ENCODE measurements at regions not wholly inside any gene's neighbourhood (a gene's known extent, or its start where the extent isn't known, plus 50 kb on each side); places are given as distances from the start of the nearest gene placed in this dataset.

GRCh38 chr3:106115557-106115956, 246.7 kb upstream of the CBLB start:
- no peaks in the 10 kb centered on the region for H3K27me3 ChIP-seq (ENCODE audit: control insufficient read depth in 1 of 2, insufficient read depth in 2 of 2, low read length in 1 of 2)
- no peaks in the 10 kb centered on the region for H3K4me1 ChIP-seq (ENCODE audit: control insufficient read depth in 1 of 2, insufficient read depth in 2 of 2, low read length in 2 of 2)
- no peaks in the 10 kb centered on the region for H3K36me3 ChIP-seq (ENCODE audit: control insufficient read depth in 1 of 2, insufficient read depth in 2 of 2, low read length in 1 of 2)
- no peak overlapping the region for H3K4me3 ChIP-seq (ENCODE audit: low read length in 2 of 2)
- WGBS, 2 donors: 88 to 94% methylated on average over 2 of the region's 2 CpGs
- no peak for ATAC-seq (ENCODE audit: low FRiP score)
- DNase-seq: no peak
- H3K27ac ChIP-seq (ENCODE audit: low read depth in 1 of 2, low read length in 2 of 2): no peak overlapping the region
- no peaks in the 10 kb centered on the region for H3K9me3 ChIP-seq (ENCODE audit: control insufficient read depth, low read length)
- intact Hi-C loops (cut with DNase I): no loop called here

- intact Hi-C loops (cut with DNase I): no loop called here
- no peak overlapping the region for H3K27ac ChIP-seq (ENCODE audit: low read depth in 1 of 2, low read length in 2 of 2)
- no peaks in the 10 kb centered on the region for H3K4me1 ChIP-seq (ENCODE audit: control insufficient read depth in 1 of 2, insufficient read depth in 2 of 2, low read length in 2 of 2)
- H3K36me3 ChIP-seq (ENCODE audit: control insufficient read depth in 1 of 2, insufficient read depth in 2 of 2, low read length in 1 of 2): no peaks in the 10 kb centered on the region
- no peaks in the 10 kb centered on the region for H3K9me3 ChIP-seq (ENCODE audit: control insufficient read depth, low read length)
- H3K4me3 ChIP-seq (ENCODE audit: low read length in 2 of 2): no peak overlapping the region
- H3K27me3 ChIP-seq (ENCODE audit: control insufficient read depth in 1 of 2, insufficient read depth in 2 of 2, low read length in 1 of 2): no peaks in the 10 kb centered on the region
- peak in 1 of 2 donors; percentile 60 for DNase-seq
- ATAC-seq (ENCODE audit: low FRiP score): no peak
- 87 to 98% methylated on average over 7 of the region's 7 CpGs for WGBS, 2 donors
Measured at GRCh38 chr3:106116733-106117489, 248.1 kb upstream of the CBLB start.

- 92 to 93% methylated on average over 3 of the region's 3 CpGs for WGBS, 2 donors
- Histone ChIP-seq H3K27ac (ENCODE audit: low read depth in 1 of 2, low read length in 2 of 2) (no peak overlapping the region), H3K9me3 (ENCODE audit: control insufficient read depth, low read length) (no peaks in the 10 kb centered on the region), H3K4me3 (ENCODE audit: low read length in 2 of 2) (no peak overlapping the region), H3K4me1 (ENCODE audit: control insufficient read depth in 1 of 2, insufficient read depth in 2 of 2, low read length in 2 of 2) (no peaks in the 10 kb centered on the region), H3K27me3 (ENCODE audit: control insufficient read depth in 1 of 2, insufficient read depth in 2 of 2, low read length in 1 of 2) (no peaks in the 10 kb centered on the region), H3K36me3 (ENCODE audit: control insufficient read depth in 1 of 2, insufficient read depth in 2 of 2, low read length in 1 of 2) (no peaks in the 10 kb centered on the region)
- intact Hi-C loops (cut with DNase I): no loop called here
- DNase-seq: no peak
- ATAC-seq (ENCODE audit: low FRiP score): no peak
Measured at GRCh38 chr3:106117490-106117858, 248.7 kb upstream of the CBLB start.

- no peak for ATAC-seq (ENCODE audit: low FRiP score)
Measured at GRCh38 chr3:106119614-106120082, 250.8 kb upstream of the CBLB start.

GRCh38 chr3:106120356-106120755, 251.5 kb upstream of the CBLB start:
- no peak overlapping the region for H3K27ac ChIP-seq (ENCODE audit: low read depth in 1 of 2, low read length in 2 of 2)
- no peaks in the 10 kb centered on the region for H3K4me1 ChIP-seq (ENCODE audit: control insufficient read depth in 1 of 2, insufficient read depth in 2 of 2, low read length in 2 of 2)
- intact Hi-C loops (cut with DNase I): loop anchor here (10.0 kb wide), 3 partner anchors 256 to 436 kb away; partner anchors contain the start of gene CBLB (in 1 of the 2)
- H3K4me3 ChIP-seq (ENCODE audit: low read length in 2 of 2): no peak overlapping the region
- no peaks in the 10 kb centered on the region for H3K27me3 ChIP-seq (ENCODE audit: control insufficient read depth in 1 of 2, insufficient read depth in 2 of 2, low read length in 1 of 2)
- ATAC-seq (ENCODE audit: low FRiP score) (no peak), DNase-seq (no peak)
- no peaks in the 10 kb centered on the region for H3K9me3 ChIP-seq (ENCODE audit: control insufficient read depth, low read length)
- no peaks in the 10 kb centered on the region for H3K36me3 ChIP-seq (ENCODE audit: control insufficient read depth in 1 of 2, insufficient read depth in 2 of 2, low read length in 1 of 2)
- 64 to 76% methylated on average over 4 of the region's 4 CpGs for WGBS, 2 donors

More at GRCh38 chr3:106119614-106120082, 250.8 kb upstream of the CBLB start:
- H3K36me3 ChIP-seq (ENCODE audit: control insufficient read depth in 1 of 2, insufficient read depth in 2 of 2, low read length in 1 of 2): no peaks in the 10 kb centered on the region
- intact Hi-C loops (cut with DNase I): loop anchor here (10.0 kb wide), 3 partner anchors 255 to 435 kb away; partner anchors contain the start of gene CBLB (in 1 of the 2)
- H3K4me1 ChIP-seq (ENCODE audit: control insufficient read depth in 1 of 2, insufficient read depth in 2 of 2, low read length in 2 of 2): no peaks in the 10 kb centered on the region
- no peak for DNase-seq
- no peak overlapping the region for H3K4me3 ChIP-seq (ENCODE audit: low read length in 2 of 2)
- H3K27ac ChIP-seq (ENCODE audit: low read depth in 1 of 2, low read length in 2 of 2): no peak overlapping the region
- no peaks in the 10 kb centered on the region for H3K27me3 ChIP-seq (ENCODE audit: control insufficient read depth in 1 of 2, insufficient read depth in 2 of 2, low read length in 1 of 2)
- 98 to 100% methylated on average over 1 of the region's 1 CpG for WGBS, 2 donors
- H3K9me3 ChIP-seq (ENCODE audit: control insufficient read depth, low read length): no peaks in the 10 kb centered on the region

GRCh38 chr3:106121491-106122289, 252.9 kb upstream of the CBLB start:
- no peak overlapping the region for H3K4me3 ChIP-seq (ENCODE audit: low read length in 2 of 2)
- 86% methylated on average over 3 of the region's 3 CpGs for WGBS, 2 donors
- H3K4me1 ChIP-seq (ENCODE audit: control insufficient read depth in 1 of 2, insufficient read depth in 2 of 2, low read length in 2 of 2): peaks cover 1 to 2% of the 10 kb centered on the region in 2 donors
- H3K36me3 ChIP-seq (ENCODE audit: control insufficient read depth in 1 of 2, insufficient read depth in 2 of 2, low read length in 1 of 2): no peaks in the 10 kb centered on the region
- intact Hi-C loops (cut with DNase I): loop anchor here (10.0 kb wide), 3 partner anchors 257 to 437 kb away; partner anchors contain the start of gene CBLB (in 1 of the 2)
- DNase-seq: no peak
- ATAC-seq (ENCODE audit: low FRiP score): no peak
- no peaks in the 10 kb centered on the region for H3K27me3 ChIP-seq (ENCODE audit: control insufficient read depth in 1 of 2, insufficient read depth in 2 of 2, low read length in 1 of 2)
- H3K27ac ChIP-seq (ENCODE audit: low read depth in 1 of 2, low read length in 2 of 2): no peak overlapping the region
- H3K9me3 ChIP-seq (ENCODE audit: control insufficient read depth, low read length): no peaks in the 10 kb centered on the region

- Histone ChIP-seq H3K36me3 (ENCODE audit: control insufficient read depth in 1 of 2, insufficient read depth in 2 of 2, low read length in 1 of 2) (no peaks in the 10 kb centered on the region), H3K27me3 (ENCODE audit: control insufficient read depth in 1 of 2, insufficient read depth in 2 of 2, low read length in 1 of 2) (no peaks in the 10 kb centered on the region), H3K9me3 (ENCODE audit: control insufficient read depth, low read length) (no peaks in the 10 kb centered on the region), H3K27ac (ENCODE audit: low read depth in 1 of 2, low read length in 2 of 2) (no peak overlapping the region), H3K4me3 (ENCODE audit: low read length in 2 of 2) (no peak overlapping the region), H3K4me1 (ENCODE audit: control insufficient read depth in 1 of 2, insufficient read depth in 2 of 2, low read length in 2 of 2) (peaks cover 3 to 5% of the 10 kb centered on the region in 2 donors)
- no peak for DNase-seq
- intact Hi-C loops (cut with DNase I): loop anchor here (10.0 kb wide), 3 partner anchors 260 to 440 kb away; partner anchors contain the start of gene CBLB (in 1 of the 2)
- 39 to 50% methylated on average over 1 of the region's 1 CpG for WGBS, 2 donors
- ATAC-seq (ENCODE audit: low FRiP score): no peak
Measured at GRCh38 chr3:106124818-106125217, 256.0 kb upstream of the CBLB start.

- no peaks in the 10 kb centered on the region for H3K27me3 ChIP-seq (ENCODE audit: control insufficient read depth in 1 of 2, insufficient read depth in 2 of 2, low read length in 1 of 2)
- DNase-seq: no peak
Measured at GRCh38 chr3:106125321-106125720, 256.5 kb upstream of the CBLB start.

More at GRCh38 chr3:106125321-106125720, 256.5 kb upstream of the CBLB start:
- H3K9me3 ChIP-seq (ENCODE audit: control insufficient read depth, low read length): no peaks in the 10 kb centered on the region
- peaks cover 3 to 5% of the 10 kb centered on the region in 2 donors for H3K4me1 ChIP-seq (ENCODE audit: control insufficient read depth in 1 of 2, insufficient read depth in 2 of 2, low read length in 2 of 2)
- H3K4me3 ChIP-seq (ENCODE audit: low read length in 2 of 2): no peak overlapping the region
- H3K27ac ChIP-seq (ENCODE audit: low read depth in 1 of 2, low read length in 2 of 2): no peak overlapping the region
- ATAC-seq (ENCODE audit: low FRiP score): no peak
- intact Hi-C loops (cut with DNase I): loop anchor here (10.0 kb wide), 3 partner anchors 261 to 441 kb away; partner anchors contain the start of gene CBLB (in 1 of the 2)
- WGBS, 2 donors: 68 to 76% methylated on average over 3 of the region's 3 CpGs
- H3K36me3 ChIP-seq (ENCODE audit: control insufficient read depth in 1 of 2, insufficient read depth in 2 of 2, low read length in 1 of 2): no peaks in the 10 kb centered on the region

Data from aorta (tissue), 5 donors.